ENCODE measurements at regions not wholly inside any gene's neighbourhood (a gene's known extent, or its start where the extent isn't known, plus 50 kb on each side); places are given as distances from the start of the nearest gene placed in this dataset.

GRCh38 chr12:47303995-47304560, 224.3 kb upstream of the AMIGO2 start:
- TF ChIP-seq CTCF (IDR thresholded peaks at IDR 0.05; ENCODE audit: insufficient read depth, low read length, poor library complexity, severe bottlenecking) = no peak
- no peak for TF ChIP-seq EZH2phosphoT487 (conservative IDR thresholded peaks at IDR 0.05; ENCODE audit: low read length)
